GM23338 (cell line): ENCODE measurements at regions not wholly inside any gene's neighbourhood (a gene's known extent, or its start where the extent isn't known, plus 50 kb on each side); places are given as distances from the start of the nearest gene placed in this dataset.

Experiments
- ATAC-seq: fragments of 200-7000 bp; cut with Tn5 transposase; 3 replicates; pipeline ENCODE4 v1.9.1; 2020
- DNase-seq: peaks from one replicate; pipeline ENCODE4 v3.0.0-alpha.2; 2015; ENCODE audit warnings: low spot score
- H2AFZ ChIP-seq: fragments of 200-600 bp; sonication (generic); 2 replicates; pipeline ENCODE4 v1.8.0; 2016; ENCODE audit warnings: antibody characterized with exemption, mild to moderate bottlenecking, moderate library complexity
- H3F3A ChIP-seq: fragments of 200-600 bp; sonication (generic); replicated peaks from 2 replicates; pipeline ENCODE4 v1.8.0; 2017; ENCODE audit warnings: antibody characterized with exemption, mixed run types, low read depth
- H3K27ac ChIP-seq: fragments of 200-600 bp; sonication (generic); 2 replicates; pipeline ENCODE4 v1.6.1; 2016; ENCODE audit warnings: low read depth
- H3K27me3 ChIP-seq: fragments of 200-600 bp; sonication (generic); 2 replicates; pipeline ENCODE4 v1.8.0; 2016; ENCODE audit warnings: mild to moderate bottlenecking, mixed run types, moderate library complexity; ENCODE audit not compliant: insufficient read depth
- H3K36me3 ChIP-seq: fragments of 200-600 bp; sonication (generic); 2 replicates; pipeline ENCODE4 v1.8.0; 2016; ENCODE audit warnings: mild to moderate bottlenecking; ENCODE audit not compliant: insufficient read depth
- H3K4me1 ChIP-seq: fragments of 200-600 bp; sonication (generic); 2 replicates; pipeline ENCODE4 v1.8.0; 2016; ENCODE audit warnings: mild to moderate bottlenecking, moderate library complexity; ENCODE audit not compliant: insufficient read depth
- H3K4me2 ChIP-seq: fragments of 200-600 bp; sonication (generic); 2 replicates; pipeline ENCODE4 v1.7.1; 2017; ENCODE audit warnings: mixed run types
- H3K4me3 ChIP-seq: fragments of 200-600 bp; sonication (generic); 2 replicates; pipeline ENCODE4 v1.6.1; 2016; ENCODE audit warnings: mixed run types
- H3K79me2 ChIP-seq: fragments of 200-600 bp; sonication (generic); replicated peaks from 2 replicates; pipeline ENCODE4 v1.8.0; 2017; ENCODE audit warnings: mild to moderate bottlenecking; ENCODE audit not compliant: insufficient read depth
- H3K9me2 ChIP-seq: fragments of 200-600 bp; sonication (generic); 2 replicates; pipeline ENCODE4 v1.8.0; 2017; ENCODE audit not compliant: insufficient read depth
- H4K20me1 ChIP-seq: fragments of 200-600 bp; sonication (generic); replicated peaks from 2 replicates; pipeline ENCODE4 v1.8.0; 2017; ENCODE audit warnings: mild to moderate bottlenecking; ENCODE audit not compliant: insufficient read depth
- H3K27ac Mint-ChIP-seq: 2 replicates; pipeline ENCODE4 v1.8.0; 2020; ENCODE audit warnings: inconsistent platforms, mild to moderate bottlenecking, moderate library complexity, mixed read lengths
- H3K27me3 Mint-ChIP-seq: 3 replicates; pipeline ENCODE4 v1.8.0; 2022; ENCODE audit warnings: low read depth, mild to moderate bottlenecking, moderate library complexity, mixed read lengths, inconsistent platforms; ENCODE audit not compliant: insufficient read depth, poor library complexity
- H3K36me3 Mint-ChIP-seq: 3 replicates; pipeline ENCODE4 v1.8.0; 2021; ENCODE audit warnings: low read depth, mild to moderate bottlenecking, inconsistent platforms, moderate library complexity, mixed read lengths
- H3K4me1 Mint-ChIP-seq: 3 replicates; pipeline ENCODE4 v1.8.0; 2020; ENCODE audit warnings: mild to moderate bottlenecking, inconsistent platforms, mixed read lengths
- H3K4me3 Mint-ChIP-seq: 3 replicates; pipeline ENCODE4 v1.8.0; 2021; ENCODE audit warnings: moderate library complexity, mild to moderate bottlenecking, inconsistent platforms, mixed read lengths
- H3K9me3 Mint-ChIP-seq: 3 replicates; pipeline ENCODE4 v1.8.0; 2020; ENCODE audit warnings: moderate library complexity, mild to moderate bottlenecking, inconsistent platforms, mixed read lengths
- CREB1 ChIP-seq: fragments of 250-450 bp; sonication (Bioruptor Pico); IDR thresholded peaks from 2 replicates; pipeline ENCODE4 v1.5.0; 2020; ENCODE audit warnings: low read depth, mild to moderate bottlenecking, moderate library complexity
- CTCF ChIP-seq, 2 experiments: fragments of 200-600 bp in 1 of 2; sonication (generic) in 1 of 2; conservative IDR thresholded peaks; 2 replicates each; pipeline versions ENCODE4 v1.5.1 to v1.6.1; 2016 to 2017; ENCODE audit warnings: antibody characterized with exemption in 2 of 2, low read depth in 2 of 2, mild to moderate bottlenecking in 2 of 2, moderate library complexity in 1 of 2
- EZH2 ChIP-seq: fragments of 200-600 bp; sonication (generic); IDR thresholded peaks from one replicate; pipeline ENCODE4 v1.8.0; 2017; ENCODE audit warnings: antibody characterized with exemption, mild to moderate bottlenecking, low read depth; ENCODE audit not compliant: unreplicated experiment
- EZH2phosphoT487 ChIP-seq: fragments of 200-600 bp; sonication (generic); IDR thresholded peaks from one replicate; pipeline ENCODE4 v1.8.1; 2018; ENCODE audit warnings: antibody characterized with exemption; ENCODE audit not compliant: unreplicated experiment
- JUNB ChIP-seq: IDR thresholded peaks from one replicate; pipeline ENCODE4 v1.6.1; 2016; ENCODE audit warnings: antibody characterized with exemption; ENCODE audit not compliant: unreplicated experiment
- NANOG ChIP-seq: IDR thresholded peaks from 2 replicates; pipeline ENCODE4 v1.6.1; 2016; ENCODE audit warnings: antibody characterized with exemption, borderline replicate concordance
- POLR2AphosphoS5 ChIP-seq: IDR thresholded peaks from 2 replicates; pipeline ENCODE4 v1.6.1; 2016; ENCODE audit warnings: antibody characterized with exemption, low read depth
- STAT1 ChIP-seq: IDR thresholded peaks from one replicate; pipeline ENCODE4 v1.6.1; 2016; ENCODE audit warnings: antibody characterized with exemption; ENCODE audit not compliant: unreplicated experiment
- ZNF114 ChIP-seq: fragments of 250-450 bp; sonication (Bioruptor Pico); IDR thresholded peaks from 2 replicates; pipeline ENCODE4 v1.5.0; 2020; ENCODE audit warnings: mild to moderate bottlenecking, moderate library complexity
- ZNF331 ChIP-seq: fragments of 250-450 bp; sonication (Bioruptor Pico); IDR thresholded peaks from 2 replicates; pipeline ENCODE4 v1.5.0; 2020; ENCODE audit warnings: low read depth, mild to moderate bottlenecking, moderate library complexity
- ZNF462 ChIP-seq: fragments of 250-450 bp; sonication (Bioruptor Pico); IDR thresholded peaks from 2 replicates; pipeline ENCODE4 v1.5.0; 2020; ENCODE audit warnings: mild to moderate bottlenecking, moderate library complexity
- TF ChIP-seq, protein P1 (sequence below): IDR thresholded peaks from 2 replicates; pipeline ENCODE4 v1.6.1; 2016; ENCODE audit warnings: antibody characterized with exemption
- TF ChIP-seq, protein P2 (sequence below): IDR thresholded peaks from one replicate; pipeline ENCODE4 v1.6.1; 2018; ENCODE audit warnings: antibody characterized with exemption; ENCODE audit not compliant: unreplicated experiment

DNA sequence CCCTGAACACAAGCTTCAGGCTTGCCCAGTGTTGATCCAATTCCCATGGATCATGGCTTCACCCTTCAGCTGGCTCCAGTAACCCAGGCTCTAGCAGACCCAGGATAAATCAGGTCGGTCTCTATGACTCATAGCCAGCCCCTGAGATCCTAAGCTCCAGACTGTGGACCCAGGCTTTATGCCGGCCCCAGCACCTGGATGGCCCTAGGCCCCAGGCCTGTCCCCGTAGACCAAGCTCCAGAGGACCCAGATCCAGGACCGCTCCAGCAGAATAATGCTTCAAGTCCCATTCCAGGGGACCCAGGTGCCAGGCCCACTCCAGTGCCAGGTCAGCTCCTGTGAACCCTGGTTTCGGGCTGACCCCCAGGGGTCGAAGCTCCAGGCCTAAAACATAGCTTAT is 1589.9 kb upstream of the DDX18 start:
- Mint-ChIP-seq H3K4me3 (no peak overlapping the region), H3K9me3 (peaks cover 3% of the 10 kb centered on the region; the same call in 2 of the 3 replicates), H3K4me1 (no peaks in the 10 kb centered on the region), H3K36me3 (no peaks in the 10 kb centered on the region), H3K27me3 (peaks cover 2% of the 10 kb centered on the region), H3K27ac (no peak overlapping the region)
- ATAC-seq (no peak), DNase-seq (no peak)
- Histone ChIP-seq H3K27me3 (no peaks in the 10 kb centered on the region), H3K27ac (no peak overlapping the region), H3K36me3 (no peaks in the 10 kb centered on the region), H3K4me2 (no peak overlapping the region), H3K79me2 (no peaks in the 10 kb centered on the region), H3F3A (no peaks in the 10 kb centered on the region), H3K4me3 (no peak overlapping the region), H3K4me1 (no peaks in the 10 kb centered on the region), H3K9me2 (peaks cover 4% of the 10 kb centered on the region), H2AFZ (no peak overlapping the region), H4K20me1 (no peaks in the 10 kb centered on the region)
- TF ChIP-seq ZNF331 (CRISPR knock-in tag): no peak
- TF ChIP-seq ZNF114 (CRISPR knock-in tag): no peak
- no peak for TF ChIP-seq JUNB
- no peak for TF ChIP-seq EZH2
- TF ChIP-seq, protein P1, sequence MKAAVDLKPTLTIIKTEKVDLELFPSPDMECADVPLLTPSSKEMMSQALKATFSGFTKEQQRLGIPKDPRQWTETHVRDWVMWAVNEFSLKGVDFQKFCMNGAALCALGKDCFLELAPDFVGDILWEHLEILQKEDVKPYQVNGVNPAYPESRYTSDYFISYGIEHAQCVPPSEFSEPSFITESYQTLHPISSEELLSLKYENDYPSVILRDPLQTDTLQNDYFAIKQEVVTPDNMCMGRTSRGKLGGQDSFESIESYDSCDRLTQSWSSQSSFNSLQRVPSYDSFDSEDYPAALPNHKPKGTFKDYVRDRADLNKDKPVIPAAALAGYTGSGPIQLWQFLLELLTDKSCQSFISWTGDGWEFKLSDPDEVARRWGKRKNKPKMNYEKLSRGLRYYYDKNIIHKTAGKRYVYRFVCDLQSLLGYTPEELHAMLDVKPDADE: no peak
- no peak for TF ChIP-seq ZNF462 (CRISPR knock-in tag)
- TF ChIP-seq, protein P2, sequence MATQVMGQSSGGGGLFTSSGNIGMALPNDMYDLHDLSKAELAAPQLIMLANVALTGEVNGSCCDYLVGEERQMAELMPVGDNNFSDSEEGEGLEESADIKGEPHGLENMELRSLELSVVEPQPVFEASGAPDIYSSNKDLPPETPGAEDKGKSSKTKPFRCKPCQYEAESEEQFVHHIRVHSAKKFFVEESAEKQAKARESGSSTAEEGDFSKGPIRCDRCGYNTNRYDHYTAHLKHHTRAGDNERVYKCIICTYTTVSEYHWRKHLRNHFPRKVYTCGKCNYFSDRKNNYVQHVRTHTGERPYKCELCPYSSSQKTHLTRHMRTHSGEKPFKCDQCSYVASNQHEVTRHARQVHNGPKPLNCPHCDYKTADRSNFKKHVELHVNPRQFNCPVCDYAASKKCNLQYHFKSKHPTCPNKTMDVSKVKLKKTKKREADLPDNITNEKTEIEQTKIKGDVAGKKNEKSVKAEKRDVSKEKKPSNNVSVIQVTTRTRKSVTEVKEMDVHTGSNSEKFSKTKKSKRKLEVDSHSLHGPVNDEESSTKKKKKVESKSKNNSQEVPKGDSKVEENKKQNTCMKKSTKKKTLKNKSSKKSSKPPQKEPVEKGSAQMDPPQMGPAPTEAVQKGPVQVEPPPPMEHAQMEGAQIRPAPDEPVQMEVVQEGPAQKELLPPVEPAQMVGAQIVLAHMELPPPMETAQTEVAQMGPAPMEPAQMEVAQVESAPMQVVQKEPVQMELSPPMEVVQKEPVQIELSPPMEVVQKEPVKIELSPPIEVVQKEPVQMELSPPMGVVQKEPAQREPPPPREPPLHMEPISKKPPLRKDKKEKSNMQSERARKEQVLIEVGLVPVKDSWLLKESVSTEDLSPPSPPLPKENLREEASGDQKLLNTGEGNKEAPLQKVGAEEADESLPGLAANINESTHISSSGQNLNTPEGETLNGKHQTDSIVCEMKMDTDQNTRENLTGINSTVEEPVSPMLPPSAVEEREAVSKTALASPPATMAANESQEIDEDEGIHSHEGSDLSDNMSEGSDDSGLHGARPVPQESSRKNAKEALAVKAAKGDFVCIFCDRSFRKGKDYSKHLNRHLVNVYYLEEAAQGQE: no peak
- TF ChIP-seq CTCF (conservative IDR thresholded peaks at IDR 0.05; ENCODE audit: low read depth in 2 of 2): no peak
- no peak for TF ChIP-seq POLR2AphosphoS5
- no peak for TF ChIP-seq CREB1 (CRISPR knock-in tag)
- TF ChIP-seq EZH2phosphoT487: no peak
- TF ChIP-seq STAT1: no peak
- no peak for TF ChIP-seq NANOG
